ENCODE measurements at regions not wholly inside any gene's neighbourhood (a gene's known extent, or its start where the extent isn't known, plus 50 kb on each side); places are given as distances from the start of the nearest gene placed in this dataset.
A peak's percentile ranks its signal among the peaks of the same experiment; 100 is the strongest.

DNA sequence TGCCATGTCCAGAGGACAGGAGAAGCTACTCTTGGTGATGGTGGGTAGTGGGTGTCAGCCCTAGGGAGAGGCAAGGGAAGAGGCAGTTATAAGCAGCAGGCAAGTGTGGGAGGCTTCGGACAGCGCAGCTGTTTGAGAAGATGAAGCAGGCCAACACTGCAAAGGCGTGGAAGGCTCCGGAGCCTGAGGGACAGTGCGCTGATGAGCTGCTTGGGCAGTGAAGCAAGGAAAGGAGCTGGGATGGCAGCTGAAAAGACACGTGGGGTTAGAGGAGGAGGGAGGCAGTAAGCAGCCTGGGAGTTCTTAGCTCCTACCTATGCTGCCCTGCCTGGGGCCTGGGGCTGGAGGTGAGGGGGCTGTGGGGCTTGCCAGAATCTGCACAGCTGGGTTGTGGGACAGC is 50.1 kb upstream of the CRTAC1 start:
- peak; percentile 40 for DNase-seq

All from eye (tissue), 1 donor.